Effector memory CD8-positive, alpha-beta T cell (primary cell): ENCODE measurements at regions not wholly inside any gene's neighbourhood (a gene's known extent, or its start where the extent isn't known, plus 50 kb on each side); places are given as distances from the start of the nearest gene placed in this dataset.
"Not testable (repeated sequence)": the region's sequence is repeated elsewhere in the genome, so short reads cannot be mapped to it uniquely, and the experiment has no call there.

Experiments used
- ATAC-seq: fragments of 150-1000 bp; cut with Tn5 transposase; replicated peaks from 2 replicates; pipeline ENCODE4 v1.10.0; 2021; ENCODE audit warnings: mild to moderate bottlenecking, moderate library complexity
- DNase-seq, 3 experiments: peaks; one replicate each; pipeline ENCODE4 v3.0.0; 2021
- H3K27ac Mint-ChIP-seq, 2 donors: one replicate each; pipeline ENCODE4 v1.8.0; 2022; ENCODE audit warnings: mild to moderate bottlenecking in 2 of 2, mixed read lengths in 2 of 2, moderate library complexity in 2 of 2
- H3K27me3 Mint-ChIP-seq, 2 donors: one replicate each; pipeline ENCODE4 v1.8.0; 2022; ENCODE audit warnings: mixed read lengths in 2 of 2
- H3K36me3 Mint-ChIP-seq: one replicate; pipeline ENCODE4 v1.8.0; 2022; ENCODE audit warnings: mild to moderate bottlenecking, moderate library complexity, mixed read lengths; ENCODE audit not compliant: insufficient read depth
- H3K4me1 Mint-ChIP-seq, 2 donors: one replicate each; pipeline ENCODE4 v1.8.0; 2022; ENCODE audit warnings: low read depth in 2 of 2, mixed read lengths in 2 of 2
- H3K4me3 Mint-ChIP-seq, 2 donors: one replicate each; pipeline ENCODE4 v1.8.0; 2022; ENCODE audit warnings: mild to moderate bottlenecking in 2 of 2, mixed read lengths in 2 of 2, moderate library complexity in 2 of 2
- H3K9me3 Mint-ChIP-seq, 2 donors: one replicate each; pipeline ENCODE4 v1.8.0; 2022; ENCODE audit warnings: mixed read lengths in 2 of 2

DNA sequence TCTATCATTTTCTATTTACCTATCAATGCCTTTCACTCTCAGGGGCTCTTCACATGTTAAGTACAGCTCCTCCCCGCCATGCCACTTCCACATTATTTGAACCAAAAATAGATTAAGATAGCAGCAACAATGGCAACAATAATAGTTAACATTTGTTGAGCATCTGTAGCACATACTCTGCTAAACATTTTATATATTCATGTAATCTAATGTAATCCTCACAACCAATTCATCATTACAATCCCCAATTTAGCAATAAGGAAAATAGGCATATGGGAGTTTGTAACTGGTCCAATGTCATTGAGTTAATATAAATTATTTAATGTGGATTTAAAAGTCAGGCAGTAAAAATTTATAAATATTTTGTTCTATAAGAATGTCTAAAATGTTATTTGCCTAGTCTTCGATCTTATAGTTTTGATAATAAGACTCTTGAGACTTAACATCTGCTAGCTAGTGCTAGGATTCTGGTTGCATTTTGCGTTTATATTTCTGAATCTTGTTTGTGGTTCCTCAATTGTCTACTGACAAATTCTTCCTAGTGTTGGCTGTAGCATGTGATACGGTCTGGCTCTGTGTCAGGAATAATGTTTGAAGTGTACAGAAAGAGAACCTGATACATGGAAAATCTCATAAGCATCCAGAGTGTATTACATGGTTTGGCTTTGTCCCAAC lies 621.5 kb upstream of the LUZP2 start:
- Mint-ChIP-seq H3K9me3 (peaks cover 0 to 20% of the 10 kb centered on the region in 2 donors), H3K27ac (no peak overlapping the region), H3K36me3 (peaks cover 2% of the 10 kb centered on the region), H3K4me3 (no peak overlapping the region), H3K27me3 (no peaks in the 10 kb centered on the region), H3K4me1 (no peaks in the 10 kb centered on the region)
- no peak for DNase-seq
- ATAC-seq, result no peak

DNA sequence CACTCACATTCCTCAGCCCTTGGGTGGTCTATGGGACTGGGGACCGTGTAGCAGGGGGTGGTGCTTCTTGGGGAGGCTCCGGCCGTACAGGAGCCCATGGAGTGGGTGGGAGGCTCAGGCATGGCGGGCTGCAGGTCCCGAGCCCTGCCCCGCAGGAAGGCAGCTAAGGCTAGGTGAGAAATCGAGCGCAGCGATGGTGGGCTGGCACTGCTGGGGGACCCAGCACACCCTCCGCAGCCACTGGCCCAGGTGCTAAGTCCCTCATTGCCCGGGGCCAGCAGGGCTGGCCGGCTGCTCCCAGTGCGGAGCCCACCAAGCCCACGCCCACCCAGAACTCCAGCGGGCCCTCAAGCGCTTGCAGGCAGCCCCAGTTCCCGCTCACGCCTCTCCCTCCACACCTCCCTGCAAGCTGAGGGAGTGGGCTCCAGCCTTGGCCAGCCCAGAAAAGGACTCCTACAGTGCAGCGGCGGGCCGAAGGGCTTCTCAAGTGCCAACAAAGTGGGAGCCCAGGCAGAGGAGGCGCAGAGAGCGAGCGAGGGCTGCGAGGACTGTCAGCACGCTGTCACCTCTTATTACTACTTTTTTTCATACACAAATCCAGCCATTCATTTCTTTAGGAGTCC lies 613.3 kb upstream of the LUZP2 start:
- H3K27me3 Mint-ChIP-seq, DNase-seq, H3K4me1 Mint-ChIP-seq, H3K36me3 Mint-ChIP-seq, H3K27ac Mint-ChIP-seq, H3K9me3 Mint-ChIP-seq, H3K4me3 Mint-ChIP-seq, ATAC-seq: not testable (repeated sequence)

DNA sequence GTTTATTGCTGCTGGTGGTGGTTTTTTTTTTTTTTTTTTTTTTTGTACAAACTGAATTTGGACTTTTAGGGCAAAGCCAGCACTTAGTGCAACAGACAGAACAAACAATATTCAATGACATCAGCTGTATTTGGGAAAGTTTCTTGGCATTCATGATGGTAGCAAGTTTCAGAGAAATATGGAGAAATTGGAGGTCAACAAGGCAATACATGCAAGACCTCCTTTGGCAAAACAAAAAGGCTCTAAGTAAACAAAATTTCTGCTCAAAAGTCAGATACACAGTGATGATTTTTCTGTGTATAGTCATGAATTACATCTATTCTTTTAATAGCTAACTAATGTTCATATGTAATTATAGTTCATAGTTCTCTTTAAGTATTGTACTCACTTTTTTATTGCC lies 612.5 kb upstream of the LUZP2 start:
- H3K36me3 Mint-ChIP-seq, result no peaks in the 10 kb centered on the region
- H3K27ac Mint-ChIP-seq, result no peak overlapping the region

DNA sequence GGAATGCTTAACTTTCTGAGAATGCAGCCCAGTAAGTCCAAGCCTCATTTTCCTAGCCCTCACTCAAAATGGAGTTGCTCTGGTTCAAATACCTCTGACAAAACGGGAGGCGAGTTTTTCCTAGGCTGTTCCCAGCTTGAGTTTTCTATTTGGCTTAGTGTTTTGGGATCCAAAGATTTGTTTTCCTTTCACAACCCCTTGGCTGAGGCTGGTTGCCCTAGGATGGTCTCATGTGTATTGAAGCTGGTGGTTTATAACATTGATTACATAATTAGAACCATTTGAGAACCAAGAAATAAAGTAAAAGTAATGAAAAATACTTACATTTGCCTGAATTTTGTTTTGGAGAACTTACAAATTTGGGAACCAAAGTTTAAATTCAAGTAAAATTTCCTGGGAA lies 611.1 kb upstream of the LUZP2 start:
- Mint-ChIP-seq H3K9me3 (peaks cover 0 to 11% of the 10 kb centered on the region in 2 donors), H3K4me1 (no peaks in the 10 kb centered on the region), H3K36me3 (no peaks in the 10 kb centered on the region), H3K27ac (no peak overlapping the region), H3K4me3 (no peak overlapping the region), H3K27me3 (no peaks in the 10 kb centered on the region)
- DNase-seq, result no peak
- ATAC-seq, result no peak

More for the DNA sequence above, 612.5 kb upstream of the LUZP2 start:
- ATAC-seq, result no peak
- DNase-seq, result no peak
- Mint-ChIP-seq H3K4me1 (no peaks in the 10 kb centered on the region), H3K9me3 (peaks cover 0 to 8% of the 10 kb centered on the region in 2 donors), H3K27me3 (no peaks in the 10 kb centered on the region), H3K4me3 (no peak overlapping the region)

DNA sequence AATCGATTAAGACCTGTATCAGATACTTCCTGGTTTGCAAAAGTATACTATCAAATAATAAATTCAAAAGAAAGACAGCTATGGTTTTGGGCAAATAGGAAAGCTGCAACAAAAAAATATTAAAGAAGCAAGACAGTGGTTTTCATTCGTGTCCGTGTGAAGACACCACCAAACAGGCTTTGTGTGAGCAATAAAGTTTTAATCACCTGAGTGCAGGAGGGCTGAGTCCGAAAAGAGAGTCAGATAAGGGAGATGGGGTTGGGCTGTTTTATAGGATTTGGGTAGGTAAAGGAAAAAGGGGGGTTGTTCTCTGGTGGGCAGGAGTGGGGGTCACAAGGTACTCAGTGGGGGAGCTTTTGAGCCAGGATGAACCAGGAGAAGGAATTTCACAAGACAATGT lies 609.7 kb upstream of the LUZP2 start:
- peaks cover 0 to 16% of the 10 kb centered on the region in 2 donors for H3K9me3 Mint-ChIP-seq
- H3K4me1 Mint-ChIP-seq, DNase-seq, H3K4me3 Mint-ChIP-seq, ATAC-seq, H3K27me3 Mint-ChIP-seq, H3K27ac Mint-ChIP-seq, H3K36me3 Mint-ChIP-seq: not testable (repeated sequence)

DNA sequence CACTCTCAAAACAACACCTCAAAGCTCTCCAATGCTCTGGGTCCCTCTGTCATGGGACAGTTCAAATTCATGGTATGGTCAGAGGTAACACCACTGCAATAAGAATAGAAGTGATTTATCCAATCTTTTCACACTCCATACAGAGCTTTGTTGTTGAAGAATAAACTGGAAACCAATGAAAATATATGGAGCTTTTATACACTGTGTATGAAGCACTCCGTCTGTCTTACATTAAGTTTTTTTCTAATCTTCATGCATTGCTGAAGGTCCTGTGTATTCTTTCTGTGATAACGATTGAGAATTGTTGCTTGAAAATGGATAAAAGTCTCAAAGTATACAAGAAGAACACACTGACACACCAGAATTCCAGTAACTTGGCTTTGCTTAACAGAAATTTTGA lies 603.7 kb upstream of the LUZP2 start:
- no peak for ATAC-seq
- Mint-ChIP-seq H3K27me3 (no peaks in the 10 kb centered on the region), H3K36me3 (no peaks in the 10 kb centered on the region), H3K27ac (no peak overlapping the region), H3K4me3 (no peak overlapping the region), H3K4me1 (no peaks in the 10 kb centered on the region), H3K9me3 (peaks cover 0 to 12% of the 10 kb centered on the region in 2 donors)
- DNase-seq, result no peak

DNA sequence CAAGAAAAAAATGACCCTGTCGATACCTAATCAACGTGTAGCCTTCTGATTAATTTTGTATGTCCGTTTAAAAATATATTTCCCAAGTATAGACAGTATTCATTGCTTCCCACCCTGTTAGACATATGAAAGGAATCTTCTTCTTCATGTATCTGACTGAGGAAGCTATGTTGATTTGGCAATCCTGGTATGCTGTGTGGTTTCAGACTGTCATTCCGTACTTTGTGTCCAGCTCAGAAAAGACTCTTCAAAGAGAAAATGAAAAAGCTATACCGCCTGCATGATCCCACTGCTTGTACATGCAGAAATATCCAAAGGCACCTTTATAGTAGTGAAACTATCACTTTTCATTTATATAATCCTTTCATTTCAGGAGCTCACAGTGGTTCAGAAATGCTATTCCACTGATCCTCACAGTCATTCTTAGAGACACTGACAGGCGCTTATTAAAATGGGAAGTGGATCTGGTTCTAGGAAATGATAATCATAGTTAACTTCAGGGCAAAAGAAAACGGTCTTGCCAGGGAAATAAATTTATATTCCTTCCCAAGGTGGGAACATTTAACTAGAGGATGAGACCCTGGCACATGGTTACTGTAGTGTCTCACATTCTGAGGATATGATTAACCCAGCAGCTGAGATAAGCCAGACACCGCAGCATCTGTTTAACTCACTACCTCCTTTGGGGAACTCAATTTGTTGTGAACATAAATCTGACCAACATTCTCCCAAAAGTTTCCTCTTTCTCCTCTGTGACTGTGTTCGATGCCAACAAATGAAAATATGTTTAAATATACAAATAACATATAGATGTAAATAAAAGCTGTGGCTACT lies 599.2 kb upstream of the LUZP2 start:
- Mint-ChIP-seq H3K27me3 (no peaks in the 10 kb centered on the region), H3K9me3 (peaks cover 0 to 3% of the 10 kb centered on the region in 2 donors), H3K4me3 (no peak overlapping the region), H3K27ac (no peak overlapping the region), H3K4me1 (no peaks in the 10 kb centered on the region), H3K36me3 (no peaks in the 10 kb centered on the region)
- ATAC-seq (no peak), DNase-seq (no peak)

DNA sequence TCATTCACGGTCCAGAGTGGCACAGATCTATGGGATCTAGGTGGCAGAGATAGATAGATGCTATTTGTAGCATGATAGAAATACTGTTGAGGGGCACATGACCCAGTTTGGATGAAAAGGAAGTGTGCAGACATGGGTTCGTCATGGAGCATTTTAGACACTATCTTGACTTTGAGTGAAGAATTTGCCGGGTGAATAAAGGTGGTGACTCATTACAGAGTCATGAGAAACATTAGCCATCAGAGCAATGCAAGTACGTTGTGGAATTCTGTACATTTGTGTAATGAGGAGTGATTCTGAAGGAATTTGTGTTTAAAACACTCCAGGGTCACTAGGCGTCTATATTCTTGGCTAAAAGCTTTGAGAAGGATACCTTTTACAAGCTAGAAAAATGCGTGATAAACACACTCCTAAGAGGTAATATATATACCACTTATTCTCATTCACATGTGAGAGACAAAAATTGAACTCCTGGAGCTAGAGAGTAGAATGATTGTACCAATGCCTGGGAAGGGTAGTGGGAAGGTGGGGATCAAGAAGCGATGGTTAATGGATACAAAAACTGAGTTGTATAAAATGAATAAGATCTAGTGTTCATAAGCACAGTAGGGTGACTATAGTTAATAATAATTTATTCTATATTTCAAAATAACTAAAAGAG lies 593.7 kb upstream of the LUZP2 start:
- Mint-ChIP-seq H3K27ac (no peak overlapping the region), H3K36me3 (no peaks in the 10 kb centered on the region), H3K4me3 (no peak overlapping the region), H3K27me3 (no peaks in the 10 kb centered on the region), H3K4me1 (no peaks in the 10 kb centered on the region), H3K9me3 (peaks cover 2 to 18% of the 10 kb centered on the region in 2 donors)
- DNase-seq (no peak), ATAC-seq (no peak)

DNA sequence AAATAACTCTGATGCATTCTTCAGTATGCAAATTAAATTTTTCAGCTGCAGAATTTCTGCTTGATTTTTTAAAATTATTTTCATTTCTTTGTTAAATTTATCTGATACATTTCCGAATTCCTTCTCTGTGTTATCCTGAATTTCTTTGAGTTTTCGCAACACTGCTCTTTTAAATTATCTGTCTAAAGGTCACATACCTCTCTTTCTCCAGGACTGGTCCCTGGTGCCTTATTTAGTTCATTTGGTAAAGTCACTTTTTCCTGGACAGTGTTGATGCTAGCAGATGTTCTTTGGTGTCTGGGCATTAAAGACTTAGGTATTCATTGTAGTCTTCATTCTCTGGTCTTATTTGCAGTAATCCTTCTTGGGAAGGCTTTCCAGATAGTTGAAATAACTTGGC lies 577.4 kb upstream of the LUZP2 start:
- Mint-ChIP-seq H3K4me3 (no peak overlapping the region), H3K27ac (no peak overlapping the region), H3K27me3 (no peaks in the 10 kb centered on the region), H3K36me3 (no peaks in the 10 kb centered on the region), H3K4me1 (no peaks in the 10 kb centered on the region), H3K9me3 (peaks cover 0 to 3% of the 10 kb centered on the region in 2 donors)
- ATAC-seq, result no peak
- no peak for DNase-seq

DNA sequence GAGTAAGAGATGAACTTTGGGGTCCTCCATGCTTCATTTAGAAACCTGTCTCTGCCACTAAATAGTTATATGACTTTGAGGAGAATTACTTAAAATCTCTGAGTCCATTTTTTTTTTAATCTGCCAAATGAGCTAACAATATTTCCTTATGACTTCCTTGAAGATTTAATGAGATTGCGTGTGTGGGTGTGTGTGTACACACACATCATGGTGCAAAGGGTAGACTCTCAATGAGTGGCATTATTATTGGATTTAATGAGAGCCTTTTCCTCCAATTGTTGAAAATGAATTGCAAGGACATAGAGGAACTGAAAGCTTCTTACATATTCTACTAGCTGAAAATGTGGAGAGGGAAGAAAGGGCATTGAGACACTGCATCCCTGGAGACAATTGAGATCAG lies 573.5 kb upstream of the LUZP2 start:
- DNase-seq, result no peak
- Mint-ChIP-seq H3K27ac (no peak overlapping the region), H3K4me1 (no peaks in the 10 kb centered on the region), H3K9me3 (peaks cover 0 to 6% of the 10 kb centered on the region in 2 donors), H3K4me3 (no peak overlapping the region), H3K36me3 (no peaks in the 10 kb centered on the region), H3K27me3 (no peaks in the 10 kb centered on the region)
- no peak for ATAC-seq

DNA sequence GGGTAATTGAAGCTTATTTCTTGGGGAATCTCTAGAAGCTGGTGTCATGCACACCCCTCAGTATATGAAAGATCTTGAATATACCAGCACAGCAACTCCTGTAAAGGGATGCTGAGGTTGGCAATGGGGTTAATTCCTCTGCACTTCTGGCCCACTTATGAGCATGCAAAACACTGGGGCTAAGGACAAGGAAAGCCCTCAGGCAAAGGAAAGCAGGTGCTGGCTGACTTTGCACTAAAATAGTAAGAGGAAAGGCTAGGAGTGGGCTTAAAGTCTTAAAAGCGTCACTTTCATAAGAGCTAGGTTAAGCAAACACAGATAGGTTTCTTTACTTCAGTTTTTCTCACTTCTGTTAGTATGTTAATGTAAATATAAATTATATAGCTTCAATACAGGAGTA lies 572.6 kb upstream of the LUZP2 start:
- no peak overlapping the region for H3K27ac Mint-ChIP-seq
- no peak for ATAC-seq
- peaks cover 0 to 6% of the 10 kb centered on the region in 2 donors for H3K9me3 Mint-ChIP-seq
- no peaks in the 10 kb centered on the region for H3K36me3 Mint-ChIP-seq
- H3K27me3 Mint-ChIP-seq, result no peaks in the 10 kb centered on the region
- H3K4me3 Mint-ChIP-seq, result no peak overlapping the region
- H3K4me1 Mint-ChIP-seq, result no peaks in the 10 kb centered on the region
- no peak for DNase-seq

DNA sequence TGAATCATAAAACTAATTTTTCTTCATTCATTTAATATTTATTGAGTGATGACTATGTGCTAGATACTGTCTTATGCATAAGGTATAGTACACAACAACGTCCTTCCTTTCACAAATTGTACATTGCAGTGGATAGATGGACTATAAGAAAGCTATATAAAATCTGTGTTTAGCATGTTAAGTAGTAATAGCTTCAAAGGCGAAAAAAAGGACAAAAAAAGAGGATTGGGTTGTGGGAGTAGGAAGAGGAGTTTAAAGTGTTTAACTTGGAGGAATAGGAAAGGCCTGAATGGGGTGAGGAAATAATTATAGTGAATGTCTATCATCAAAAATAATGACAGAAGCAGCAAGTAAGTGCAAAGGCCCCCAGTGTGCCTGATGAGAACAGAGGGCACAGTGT lies 565.4 kb upstream of the LUZP2 start:
- DNase-seq (no peak), ATAC-seq (no peak)
- no peaks in the 10 kb centered on the region for H3K4me1 Mint-ChIP-seq
- no peaks in the 10 kb centered on the region for H3K36me3 Mint-ChIP-seq
- no peaks in the 10 kb centered on the region for H3K27me3 Mint-ChIP-seq
- no peak overlapping the region for H3K4me3 Mint-ChIP-seq
- no peak overlapping the region for H3K27ac Mint-ChIP-seq
- peaks cover 17 to 24% of the 10 kb centered on the region in 2 donors for H3K9me3 Mint-ChIP-seq

DNA sequence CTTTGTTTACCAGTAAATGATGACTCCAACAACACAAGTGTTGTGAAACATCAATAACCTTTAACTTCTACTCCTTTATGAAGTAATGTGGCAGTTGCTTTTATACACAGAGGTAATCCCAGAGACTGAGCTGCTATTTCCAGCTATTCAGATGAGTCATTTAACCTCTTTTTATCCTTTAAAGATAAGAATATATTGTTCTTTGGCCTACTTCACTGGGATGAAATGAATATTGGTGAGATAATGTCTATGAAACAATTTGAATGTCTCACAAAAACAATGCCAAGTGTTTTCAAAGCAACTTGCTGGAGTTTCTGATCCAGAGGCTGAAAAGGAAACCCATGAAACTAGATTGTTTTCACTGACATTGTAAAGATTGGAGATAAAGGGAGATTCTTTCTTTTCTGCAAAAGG lies 564.4 kb upstream of the LUZP2 start:
- H3K4me1 Mint-ChIP-seq, result no peaks in the 10 kb centered on the region
- H3K9me3 Mint-ChIP-seq, result peaks cover 17 to 24% of the 10 kb centered on the region in 2 donors
- H3K27ac Mint-ChIP-seq, result no peak overlapping the region
- H3K4me3 Mint-ChIP-seq, result no peak overlapping the region
- ATAC-seq (no peak), DNase-seq (no peak)
- H3K36me3 Mint-ChIP-seq, result no peaks in the 10 kb centered on the region
- no peaks in the 10 kb centered on the region for H3K27me3 Mint-ChIP-seq
